ENCODE measurements at regions not wholly inside any gene's neighbourhood (a gene's known extent, or its start where the extent isn't known, plus 50 kb on each side); places are given as distances from the start of the nearest gene placed in this dataset.

- DNase-seq, result no peak
Measured at GRCh38 chr14:28001002-28001401, 765.6 kb upstream of the FOXG1 start.

- no peak for DNase-seq
Measured at GRCh38 chr14:28012629-28013415, 753.8 kb upstream of the FOXG1 start.

GRCh38 chr14:28020112-28020511 is 746.5 kb upstream of the FOXG1 start:
- no peak for DNase-seq

GRCh38 chr14:28023853-28024252 is 742.7 kb upstream of the FOXG1 start:
- no peak for DNase-seq

DNA sequence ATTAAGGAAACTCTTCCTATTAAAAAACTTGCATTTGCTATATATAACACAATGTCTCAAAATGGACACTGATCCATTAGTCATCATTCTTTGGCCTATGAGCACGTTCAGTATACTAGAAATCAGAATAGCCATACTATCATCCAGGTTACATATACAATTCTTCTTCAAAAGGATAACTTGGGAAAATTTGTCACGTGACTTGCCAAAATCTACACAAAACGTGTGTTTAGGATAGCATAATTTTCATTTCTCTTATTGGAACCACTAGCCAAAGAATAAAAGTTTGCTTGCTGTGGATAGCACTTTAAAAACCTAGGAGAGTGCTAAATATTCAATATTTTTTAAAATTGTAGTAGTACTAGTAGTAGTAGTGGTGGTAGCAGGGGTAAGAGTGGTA is 714.3 kb upstream of the FOXG1 start:
- DNase-seq, result no peak

GRCh38 chr14:28055008-28055407 is 711.6 kb upstream of the FOXG1 start:
- no peak for DNase-seq

- DNase-seq, result no peak
Measured at GRCh38 chr14:28057359-28058296, 709.0 kb upstream of the FOXG1 start.

DNA sequence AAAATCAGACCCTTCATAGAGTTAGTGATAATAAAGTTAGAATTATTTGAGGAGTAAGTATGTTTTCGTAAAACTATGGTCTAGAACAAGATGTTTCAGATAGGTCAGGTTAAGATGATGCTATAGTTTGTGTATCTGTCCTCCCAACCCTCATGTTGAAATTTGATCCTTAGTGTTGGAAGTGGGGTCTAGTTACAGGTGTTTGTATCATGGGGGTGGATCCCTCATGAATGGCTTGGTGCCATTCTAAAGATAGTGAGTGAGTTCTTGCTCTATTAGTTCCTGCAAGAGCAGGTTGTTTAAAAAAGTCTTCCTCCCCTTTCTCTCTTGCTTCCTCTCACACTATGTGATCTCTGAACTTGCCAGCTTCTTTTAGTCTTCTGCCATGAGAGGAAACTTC is 707.3 kb upstream of the FOXG1 start:
- no peak for DNase-seq

- no peak for DNase-seq
Measured at GRCh38 chr14:28061006-28061405, 705.6 kb upstream of the FOXG1 start.

- no peak for DNase-seq
Measured at GRCh38 chr14:28077021-28077420, 689.6 kb upstream of the FOXG1 start.

GRCh38 chr14:28083389-28083788 is 683.2 kb upstream of the FOXG1 start:
- no peak for DNase-seq

GRCh38 chr14:28088125-28088524 is 678.5 kb upstream of the FOXG1 start:
- no peak for DNase-seq

DNA sequence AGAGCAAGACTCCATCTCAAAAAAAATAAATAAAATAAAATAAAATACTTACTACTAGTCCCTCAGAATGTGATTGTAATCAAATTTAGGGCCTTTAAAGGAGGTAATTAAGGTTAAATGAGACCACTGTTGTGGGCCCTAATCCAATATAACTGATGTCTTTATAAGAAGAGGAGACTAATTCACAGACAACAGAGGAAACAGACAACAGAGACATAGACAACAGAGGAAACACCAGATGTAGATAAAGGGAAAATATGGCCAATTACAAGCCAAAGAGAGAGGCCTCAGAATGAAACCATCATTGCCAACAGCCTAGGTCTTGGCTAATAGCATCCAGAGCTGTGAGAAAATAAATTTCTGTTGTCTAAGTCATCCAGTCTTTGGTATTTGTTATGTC is 669.0 kb upstream of the FOXG1 start:
- DNase-seq, result no peak

DNA sequence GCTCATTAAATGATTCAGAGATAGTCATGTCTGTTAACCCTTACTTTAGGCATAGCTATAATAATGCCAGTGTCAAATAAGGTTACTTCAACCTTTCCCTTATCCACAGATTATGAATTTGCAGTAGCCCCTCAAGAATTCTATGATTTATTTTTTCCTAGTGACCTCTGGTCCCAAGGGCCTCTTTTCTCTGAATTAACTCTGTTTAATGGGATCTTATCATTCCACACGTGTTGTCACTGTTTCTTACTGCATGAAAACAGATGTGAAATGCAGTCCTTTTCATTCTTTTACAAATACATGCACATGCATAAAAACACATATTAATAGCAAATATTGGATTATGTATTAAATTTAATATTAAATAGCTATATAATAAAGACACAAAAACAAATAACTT is 667.7 kb upstream of the FOXG1 start:
- DNase-seq, result no peak

DNA sequence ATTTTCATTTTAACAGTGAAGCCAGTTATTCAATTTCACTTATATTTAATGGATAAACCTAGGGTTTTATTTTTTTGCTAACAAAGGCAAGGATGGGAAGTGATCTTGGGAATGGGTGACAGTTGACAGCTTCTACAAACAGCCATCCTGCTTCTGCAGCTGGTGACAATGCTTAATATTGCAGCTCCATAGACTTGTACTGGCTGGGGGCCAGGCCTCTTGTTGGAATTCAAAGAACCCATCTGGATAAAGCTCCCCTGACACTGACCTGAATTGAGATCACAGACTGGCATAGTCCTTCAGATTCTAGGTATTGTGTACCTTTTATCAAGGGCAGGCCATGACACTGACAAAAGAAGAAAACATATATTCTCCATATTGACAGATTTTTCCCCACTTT is 664.6 kb upstream of the FOXG1 start:
- no peak for DNase-seq

DNA sequence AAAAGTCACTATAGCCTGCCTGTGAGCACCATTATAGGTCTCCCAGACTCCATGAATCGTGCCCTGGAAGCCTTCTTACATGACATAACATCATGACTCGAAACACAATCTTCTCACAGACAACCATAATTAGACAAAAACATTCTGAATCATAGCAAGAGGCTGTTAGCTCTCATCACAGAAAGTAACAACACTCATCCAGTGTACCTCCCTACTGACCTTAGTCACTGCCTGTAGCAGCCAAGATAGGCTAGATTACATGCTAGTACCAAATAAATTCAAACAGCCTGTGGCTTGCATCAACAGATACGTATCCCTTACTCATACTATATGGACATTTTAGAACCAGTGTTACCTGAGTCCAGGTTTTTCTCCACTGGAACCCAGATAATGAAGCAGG is 663.8 kb upstream of the FOXG1 start:
- no peak for DNase-seq

- DNase-seq, result no peak
Measured at GRCh38 chr14:28113311-28113710, 653.3 kb upstream of the FOXG1 start.

DNA sequence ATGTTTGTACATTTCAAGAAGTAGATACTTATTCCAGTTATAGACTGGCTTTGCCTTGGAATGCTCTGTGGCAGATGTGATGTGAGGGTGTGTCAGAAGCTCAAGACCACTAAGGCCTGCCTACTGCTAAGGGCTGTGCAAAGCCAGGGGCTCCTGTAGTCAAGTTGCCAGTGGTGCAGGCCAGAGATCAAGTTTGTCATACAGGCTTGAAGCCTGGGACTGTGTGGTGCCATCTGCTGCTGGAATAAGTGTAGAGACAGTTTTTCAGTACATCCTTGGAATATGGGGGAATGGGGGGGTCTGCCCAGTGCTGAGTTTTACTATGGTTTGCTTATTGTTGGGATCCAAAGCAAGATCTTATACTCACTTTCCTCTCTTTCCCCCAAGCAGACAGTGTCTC is 649.9 kb upstream of the FOXG1 start:
- DNase-seq, result no peak

DNA sequence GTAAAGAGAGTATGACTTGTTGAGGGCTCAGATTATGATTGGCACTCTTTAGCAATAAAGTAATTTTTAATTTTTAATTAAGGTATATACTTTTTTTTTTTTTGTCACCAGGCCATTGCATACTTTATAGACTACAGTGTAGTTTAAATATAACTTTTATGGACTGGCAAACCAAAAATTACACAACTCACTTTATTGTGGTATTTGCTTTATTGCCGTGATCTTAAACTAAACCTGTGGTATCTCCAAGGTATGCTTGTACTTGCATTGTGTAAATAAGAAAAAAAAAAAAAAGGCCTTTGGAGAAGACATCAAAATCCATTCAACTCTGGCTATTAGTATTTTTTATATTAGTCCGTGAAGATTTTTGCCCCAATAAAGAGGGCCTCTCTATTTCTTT is 646.7 kb upstream of the FOXG1 start:
- no peak for DNase-seq

- DNase-seq, result no peak
Measured at GRCh38 chr14:28120391-28120790, 646.2 kb upstream of the FOXG1 start.

- no peak for DNase-seq
Measured at GRCh38 chr14:28121512-28122297, 644.9 kb upstream of the FOXG1 start.

GRCh38 chr14:28130610-28131284 is 635.8 kb upstream of the FOXG1 start:
- DNase-seq, result no peak
